ENCODE measurements at regions not wholly inside any gene's neighbourhood (a gene's known extent, or its start where the extent isn't known, plus 50 kb on each side); places are given as distances from the start of the nearest gene placed in this dataset.

GRCh38 chr16:35735403-35736251 is 2276.2 kb downstream of the TP53TG3F start:
- TF ChIP-seq CTCF (conservative IDR thresholded peaks at IDR 0.05; ENCODE audit: low read depth, low read length): no peak
- no peak for TF ChIP-seq EZH2 (IDR thresholded peaks at IDR 0.05; ENCODE audit: borderline replicate concordance, low read depth, low read length, poor library complexity, severe bottlenecking)
